Omental fat pad (tissue), 3 donors: ENCODE measurements at regions not wholly inside any gene's neighbourhood (a gene's known extent, or its start where the extent isn't known, plus 50 kb on each side); places are given as distances from the start of the nearest gene placed in this dataset.
A peak's percentile ranks its signal among the peaks of the same experiment; 100 is the strongest.

Experiments used
- ATAC-seq: fragments of 150-250 bp; one replicate; pipeline ENCODE4 v1.9.1; 2016; ENCODE audit warnings: mild to moderate bottlenecking, moderate library complexity; ENCODE audit not compliant: low FRiP score
- DNase-seq: peaks from one replicate; pipeline ENCODE4 v3.0.0-alpha.2; 2019; ENCODE audit warnings: low spot score
- CTCF ChIP-seq, 3 donors: fragments of 450-650 bp; IDR thresholded peaks; one replicate each; pipeline ENCODE4 v1.5.1; 2016 to 2017; ENCODE audit warnings: antibody characterized with exemption in 3 of 3, mild to moderate bottlenecking in 3 of 3, moderate library complexity in 2 of 3

GRCh38 chr5:38207343-38207742, 51.0 kb upstream of the EGFLAM start:
- TF ChIP-seq CTCF (IDR thresholded peaks at IDR 0.05) = no peak
- ATAC-seq (no peak), DNase-seq (no peak)

GRCh38 chr5:38202741-38203140, 55.6 kb upstream of the EGFLAM start:
- TF ChIP-seq CTCF (IDR thresholded peaks at IDR 0.05) = no peak
- DNase-seq (no peak), ATAC-seq (no peak)

- no peak for DNase-seq
- TF ChIP-seq CTCF (IDR thresholded peaks at IDR 0.05) = no peak
- no peak for ATAC-seq
Observed at GRCh38 chr5:38200872-38201557, 57.3 kb upstream of the EGFLAM start.

GRCh38 chr5:38197118-38197517, 61.2 kb upstream of the EGFLAM start:
- no peak for TF ChIP-seq CTCF (IDR thresholded peaks at IDR 0.05)
- DNase-seq = no peak
- no peak for ATAC-seq

GRCh38 chr5:38193015-38193581, 65.3 kb upstream of the EGFLAM start:
- DNase-seq (peak; percentile 53), ATAC-seq (peak; percentile 70)
- peak in 1 of 3 donors; percentile 69 for TF ChIP-seq CTCF (IDR thresholded peaks at IDR 0.05)

GRCh38 chr5:38191693-38192092, 66.7 kb upstream of the EGFLAM start:
- ATAC-seq = no peak
- no peak for DNase-seq
- no peak for TF ChIP-seq CTCF (IDR thresholded peaks at IDR 0.05)

- DNase-seq = no peak
- ATAC-seq = no peak
- TF ChIP-seq CTCF (IDR thresholded peaks at IDR 0.05) = no peak
Observed at GRCh38 chr5:38190111-38190510, 68.2 kb upstream of the EGFLAM start.
